ENCODE measurements at regions not wholly inside any gene's neighbourhood (a gene's known extent, or its start where the extent isn't known, plus 50 kb on each side); places are given as distances from the start of the nearest gene placed in this dataset.

- TF ChIP-seq SP1 (IDR thresholded peaks at IDR 0.05) (no peak), RXRA (IDR thresholded peaks at IDR 0.05) (no peak), YY1 (IDR thresholded peaks at IDR 0.05) (no peak), TAF1 (conservative IDR thresholded peaks at IDR 0.05) (no peak), REST (IDR thresholded peaks at IDR 0.05) (no peak), FOXA1 (IDR thresholded peaks at IDR 0.05) (no peak), EGR1 (IDR thresholded peaks at IDR 0.05; ENCODE audit: low read depth in 2 of 2) (no peak)
- TF ChIP-seq, protein P1, sequence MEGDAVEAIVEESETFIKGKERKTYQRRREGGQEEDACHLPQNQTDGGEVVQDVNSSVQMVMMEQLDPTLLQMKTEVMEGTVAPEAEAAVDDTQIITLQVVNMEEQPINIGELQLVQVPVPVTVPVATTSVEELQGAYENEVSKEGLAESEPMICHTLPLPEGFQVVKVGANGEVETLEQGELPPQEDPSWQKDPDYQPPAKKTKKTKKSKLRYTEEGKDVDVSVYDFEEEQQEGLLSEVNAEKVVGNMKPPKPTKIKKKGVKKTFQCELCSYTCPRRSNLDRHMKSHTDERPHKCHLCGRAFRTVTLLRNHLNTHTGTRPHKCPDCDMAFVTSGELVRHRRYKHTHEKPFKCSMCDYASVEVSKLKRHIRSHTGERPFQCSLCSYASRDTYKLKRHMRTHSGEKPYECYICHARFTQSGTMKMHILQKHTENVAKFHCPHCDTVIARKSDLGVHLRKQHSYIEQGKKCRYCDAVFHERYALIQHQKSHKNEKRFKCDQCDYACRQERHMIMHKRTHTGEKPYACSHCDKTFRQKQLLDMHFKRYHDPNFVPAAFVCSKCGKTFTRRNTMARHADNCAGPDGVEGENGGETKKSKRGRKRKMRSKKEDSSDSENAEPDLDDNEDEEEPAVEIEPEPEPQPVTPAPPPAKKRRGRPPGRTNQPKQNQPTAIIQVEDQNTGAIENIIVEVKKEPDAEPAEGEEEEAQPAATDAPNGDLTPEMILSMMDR (IDR thresholded peaks at IDR 0.05; ENCODE audit: low read depth, low read length, missing input control): no peak
- TF ChIP-seq, protein P2, sequence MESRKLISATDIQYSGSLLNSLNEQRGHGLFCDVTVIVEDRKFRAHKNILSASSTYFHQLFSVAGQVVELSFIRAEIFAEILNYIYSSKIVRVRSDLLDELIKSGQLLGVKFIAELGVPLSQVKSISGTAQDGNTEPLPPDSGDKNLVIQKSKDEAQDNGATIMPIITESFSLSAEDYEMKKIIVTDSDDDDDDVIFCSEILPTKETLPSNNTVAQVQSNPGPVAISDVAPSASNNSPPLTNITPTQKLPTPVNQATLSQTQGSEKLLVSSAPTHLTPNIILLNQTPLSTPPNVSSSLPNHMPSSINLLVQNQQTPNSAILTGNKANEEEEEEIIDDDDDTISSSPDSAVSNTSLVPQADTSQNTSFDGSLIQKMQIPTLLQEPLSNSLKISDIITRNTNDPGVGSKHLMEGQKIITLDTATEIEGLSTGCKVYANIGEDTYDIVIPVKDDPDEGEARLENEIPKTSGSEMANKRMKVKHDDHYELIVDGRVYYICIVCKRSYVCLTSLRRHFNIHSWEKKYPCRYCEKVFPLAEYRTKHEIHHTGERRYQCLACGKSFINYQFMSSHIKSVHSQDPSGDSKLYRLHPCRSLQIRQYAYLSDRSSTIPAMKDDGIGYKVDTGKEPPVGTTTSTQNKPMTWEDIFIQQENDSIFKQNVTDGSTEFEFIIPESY (IDR thresholded peaks at IDR 0.05): no peak
- TF ChIP-seq, protein P3, sequence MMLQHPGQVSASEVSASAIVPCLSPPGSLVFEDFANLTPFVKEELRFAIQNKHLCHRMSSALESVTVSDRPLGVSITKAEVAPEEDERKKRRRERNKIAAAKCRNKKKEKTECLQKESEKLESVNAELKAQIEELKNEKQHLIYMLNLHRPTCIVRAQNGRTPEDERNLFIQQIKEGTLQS (IDR thresholded peaks at IDR 0.05): no peak
- TF ChIP-seq, protein P4, sequence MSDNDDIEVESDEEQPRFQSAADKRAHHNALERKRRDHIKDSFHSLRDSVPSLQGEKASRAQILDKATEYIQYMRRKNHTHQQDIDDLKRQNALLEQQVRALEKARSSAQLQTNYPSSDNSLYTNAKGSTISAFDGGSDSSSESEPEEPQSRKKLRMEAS (IDR thresholded peaks at IDR 0.05): no peak
These were observed 199.6 kb upstream of the LRP1B start for GRCh38 chr2:142330458-142330857.
